Nephron progenitor cell (in vitro differentiated cells): ENCODE measurements at regions not wholly inside any gene's neighbourhood (a gene's known extent, or its start where the extent isn't known, plus 50 kb on each side); places are given as distances from the start of the nearest gene placed in this dataset.
A peak's percentile ranks its signal among the peaks of the same experiment; 100 is the strongest.
"Not testable (repeated sequence)": the region's sequence is repeated elsewhere in the genome, so short reads cannot be mapped to it uniquely, and the experiment has no call there.

Experiments used
- DNase-seq: peaks from one replicate; pipeline ENCODE4 v3.0.0; 2021
- H3K27ac Mint-ChIP-seq: 2 replicates; pipeline ENCODE4 v1.8.0; 2021; ENCODE audit warnings: mild to moderate bottlenecking, moderate library complexity, mixed read lengths
- H3K27me3 Mint-ChIP-seq: 2 replicates; pipeline ENCODE4 v1.8.0; 2021; ENCODE audit warnings: mild to moderate bottlenecking, low read depth, mixed read lengths; ENCODE audit not compliant: poor library complexity
- H3K36me3 Mint-ChIP-seq: 2 replicates; pipeline ENCODE4 v1.8.0; 2021; ENCODE audit warnings: low read depth, mixed read lengths
- H3K4me1 Mint-ChIP-seq: 2 replicates; pipeline ENCODE4 v1.8.0; 2021; ENCODE audit warnings: mixed read lengths
- H3K4me3 Mint-ChIP-seq: 2 replicates; pipeline ENCODE4 v1.8.0; 2021; ENCODE audit warnings: mild to moderate bottlenecking, moderate library complexity, mixed read lengths
- H3K9me3 Mint-ChIP-seq: 2 replicates; pipeline ENCODE4 v1.8.0; 2021; ENCODE audit warnings: mild to moderate bottlenecking, moderate library complexity, mixed read lengths
- CTCF ChIP-seq: fragments of 200-600 bp; sonication (generic); IDR thresholded peaks from 2 replicates; pipeline ENCODE4 v1.5.0; 2021; ENCODE audit warnings: antibody characterized with exemption

GRCh38 chr5:123701511-123702200 lies 189.7 kb downstream of the CSNK1G3 start:
- peaks cover 31% of the 10 kb centered on the region for H3K9me3 Mint-ChIP-seq
- no peak overlapping the region for H3K4me3 Mint-ChIP-seq
- no peaks in the 10 kb centered on the region for H3K4me1 Mint-ChIP-seq
- H3K27ac Mint-ChIP-seq: no peak overlapping the region
- no peak for DNase-seq
- no peaks in the 10 kb centered on the region for H3K36me3 Mint-ChIP-seq
- TF ChIP-seq CTCF: no peak
- H3K27me3 Mint-ChIP-seq: peaks cover 3% of the 10 kb centered on the region

- TF ChIP-seq CTCF: no peak
- no peak overlapping the region for H3K27ac Mint-ChIP-seq
- no peak for DNase-seq
These were observed 188.8 kb downstream of the CSNK1G3 start for GRCh38 chr5:123700624-123701287.

GRCh38 chr5:123699571-123699970 lies 187.6 kb downstream of the CSNK1G3 start:
- H3K36me3 Mint-ChIP-seq: no peaks in the 10 kb centered on the region
- no peak overlapping the region for H3K4me3 Mint-ChIP-seq
- H3K9me3 Mint-ChIP-seq: peaks cover 19% of the 10 kb centered on the region
- H3K4me1 Mint-ChIP-seq: no peaks in the 10 kb centered on the region
- H3K27me3 Mint-ChIP-seq: peaks cover 3% of the 10 kb centered on the region
- DNase-seq: no peak
- TF ChIP-seq CTCF: no peak
- H3K27ac Mint-ChIP-seq: no peak overlapping the region

More at GRCh38 chr5:123700624-123701287, 188.8 kb downstream of the CSNK1G3 start:
- Mint-ChIP-seq H3K9me3 (peaks cover 24% of the 10 kb centered on the region), H3K36me3 (no peaks in the 10 kb centered on the region), H3K4me3 (no peak overlapping the region), H3K27me3 (peaks cover 3% of the 10 kb centered on the region), H3K4me1 (no peaks in the 10 kb centered on the region)

- H3K36me3 Mint-ChIP-seq, H3K4me3 Mint-ChIP-seq, H3K4me1 Mint-ChIP-seq, DNase-seq, H3K27me3 Mint-ChIP-seq, H3K27ac Mint-ChIP-seq: not testable (repeated sequence)
- peaks cover 19% of the 10 kb centered on the region for H3K9me3 Mint-ChIP-seq
These were observed 187.0 kb downstream of the CSNK1G3 start for GRCh38 chr5:123698937-123699336.

- no peak for DNase-seq
- Mint-ChIP-seq H3K4me1 (no peaks in the 10 kb centered on the region), H3K36me3 (no peaks in the 10 kb centered on the region), H3K27ac (peak overlapping the region; percentile 54), H3K9me3 (peaks cover 16% of the 10 kb centered on the region), H3K27me3 (peaks cover 3% of the 10 kb centered on the region), H3K4me3 (no peak overlapping the region)
- no peak for TF ChIP-seq CTCF
These were observed 185.0 kb downstream of the CSNK1G3 start for GRCh38 chr5:123696921-123697341.

GRCh38 chr5:123690821-123691220 lies 178.8 kb downstream of the CSNK1G3 start:
- H3K27ac Mint-ChIP-seq: no peak overlapping the region
- peaks cover 22% of the 10 kb centered on the region for H3K36me3 Mint-ChIP-seq
- H3K9me3 Mint-ChIP-seq: peaks cover 33% of the 10 kb centered on the region
- no peaks in the 10 kb centered on the region for H3K4me1 Mint-ChIP-seq
- no peak for TF ChIP-seq CTCF
- no peak for DNase-seq
- H3K27me3 Mint-ChIP-seq: no peaks in the 10 kb centered on the region
- no peak overlapping the region for H3K4me3 Mint-ChIP-seq
